OCI-LY3 (cell line): ENCODE measurements at regions not wholly inside any gene's neighbourhood (a gene's known extent, or its start where the extent isn't known, plus 50 kb on each side); places are given as distances from the start of the nearest gene placed in this dataset.

ENCODE experiments used
- H2AFZ ChIP-seq: fragments of 200-600, 300-600 bp; shearing (Covaris generic); 2 replicates; pipeline ENCODE4 v1.6.0; 2014; ENCODE audit warnings: antibody characterized with exemption, low read depth, low read length
- H3K27ac ChIP-seq: fragments of 200-600, 300-600 bp; sonication (generic); 2 replicates; pipeline ENCODE4 v1.5.1; 2014; ENCODE audit warnings: mild to moderate bottlenecking, low read length, moderate library complexity, mixed read lengths
- H3K27me3 ChIP-seq: fragments of 200-600, 300-600 bp; sonication (generic); 2 replicates; pipeline ENCODE4 v1.6.1; 2014; ENCODE audit warnings: low read depth, low read length, mixed read lengths
- H3K36me3 ChIP-seq: fragments of 200-600, 300-600 bp; sonication (generic); replicated peaks from 2 replicates; pipeline ENCODE3; 2014; ENCODE audit warnings: low read depth, low read length, mixed read lengths
- H3K4me1 ChIP-seq: fragments of 300-600, 200-600 bp; sonication (generic); 2 replicates; pipeline ENCODE4 v1.6.1; 2014; ENCODE audit warnings: low read length, mixed read lengths
- H3K4me2 ChIP-seq: fragments of 200-600, 300-600 bp; sonication (generic); 2 replicates; pipeline ENCODE4 v1.6.1; 2014; ENCODE audit warnings: low read length, mixed read lengths
- H3K4me3 ChIP-seq: fragments of 300-600, 200-600 bp; sonication (generic); 2 replicates; pipeline ENCODE4 v1.5.1; 2014; ENCODE audit warnings: antibody characterized with exemption, mild to moderate bottlenecking, low read length, moderate library complexity
- H3K79me2 ChIP-seq: fragments of 300-600, 200-600 bp; shearing (Covaris generic); 2 replicates; pipeline ENCODE4 v1.6.1; 2014; ENCODE audit warnings: mild to moderate bottlenecking, low read length, mixed read lengths
- H3K9ac ChIP-seq: fragments of 300-600, 200-600 bp; shearing (Covaris generic); 2 replicates; pipeline ENCODE4 v1.6.0; 2014; ENCODE audit warnings: mild to moderate bottlenecking, low read length, moderate library complexity
- H3K9me3 ChIP-seq: fragments of 200-600, 300-600 bp; shearing (Covaris generic); 2 replicates; pipeline ENCODE4 v1.6.1; 2014; ENCODE audit warnings: low read length, mixed read lengths; ENCODE audit not compliant: insufficient read depth
- H4K20me1 ChIP-seq: fragments of 200-600, 300-600 bp; sonication (generic); 2 replicates; pipeline ENCODE4 v1.6.1; 2016; ENCODE audit warnings: low read length, mixed read lengths; ENCODE audit not compliant: insufficient read depth
- CTCF ChIP-seq: fragments of 200-600, 300-600 bp; sonication (generic); IDR thresholded peaks from 2 replicates; pipeline ENCODE4 v1.5.1; 2014; ENCODE audit warnings: antibody characterized with exemption, low read length, low read depth
- EZH2phosphoT487 ChIP-seq: fragments of 200-600 bp; shearing (Covaris generic); IDR thresholded peaks from 2 replicates; pipeline ENCODE4 v1.6.1; 2018; ENCODE audit warnings: antibody characterized with exemption, mixed run types, low read depth

GRCh38 chr6:134814076-134814695, 135.7 kb downstream of the ALDH8A1 start:
- H3K4me2 ChIP-seq, result no peak overlapping the region
- H3K9ac ChIP-seq, result no peak overlapping the region
- H3K27ac ChIP-seq, result no peak overlapping the region
- no peaks in the 10 kb centered on the region for H3K79me2 ChIP-seq
- no peaks in the 10 kb centered on the region for H3K27me3 ChIP-seq
- no peak overlapping the region for H3K4me3 ChIP-seq
- no peaks in the 10 kb centered on the region for H3K36me3 ChIP-seq
- no peaks in the 10 kb centered on the region for H3K4me1 ChIP-seq
- no peaks in the 10 kb centered on the region for H4K20me1 ChIP-seq
- no peak overlapping the region for H2AFZ ChIP-seq
- no peaks in the 10 kb centered on the region for H3K9me3 ChIP-seq
- TF ChIP-seq CTCF (no peak), EZH2phosphoT487 (no peak)

GRCh38 chr6:134813146-134813545, 136.8 kb downstream of the ALDH8A1 start:
- Histone ChIP-seq H2AFZ (no peak overlapping the region), H3K4me2 (no peak overlapping the region), H3K9ac (no peak overlapping the region), H3K9me3 (no peaks in the 10 kb centered on the region), H3K79me2 (no peaks in the 10 kb centered on the region), H3K27me3 (no peaks in the 10 kb centered on the region), H4K20me1 (no peaks in the 10 kb centered on the region), H3K27ac (no peak overlapping the region), H3K36me3 (no peaks in the 10 kb centered on the region), H3K4me1 (no peaks in the 10 kb centered on the region), H3K4me3 (no peak overlapping the region)
- TF ChIP-seq EZH2phosphoT487 (no peak), CTCF (no peak)

- no peak overlapping the region for H3K27ac ChIP-seq
- no peaks in the 10 kb centered on the region for H3K27me3 ChIP-seq
Observed at GRCh38 chr6:134810402-134810801, 139.5 kb downstream of the ALDH8A1 start.

GRCh38 chr6:134809130-134809529, 140.8 kb downstream of the ALDH8A1 start:
- no peak overlapping the region for H3K9ac ChIP-seq
- no peaks in the 10 kb centered on the region for H3K36me3 ChIP-seq
- H3K27ac ChIP-seq, result no peak overlapping the region
- H3K9me3 ChIP-seq, result no peaks in the 10 kb centered on the region
- no peaks in the 10 kb centered on the region for H3K4me1 ChIP-seq
- no peak overlapping the region for H2AFZ ChIP-seq
- H3K4me2 ChIP-seq, result no peak overlapping the region
- no peaks in the 10 kb centered on the region for H3K79me2 ChIP-seq
- no peaks in the 10 kb centered on the region for H3K27me3 ChIP-seq
- TF ChIP-seq CTCF (no peak), EZH2phosphoT487 (no peak)
- no peak overlapping the region for H3K4me3 ChIP-seq
- no peaks in the 10 kb centered on the region for H4K20me1 ChIP-seq

More at GRCh38 chr6:134810402-134810801, 139.5 kb downstream of the ALDH8A1 start:
- no peak overlapping the region for H3K4me3 ChIP-seq
- no peaks in the 10 kb centered on the region for H3K79me2 ChIP-seq
- no peaks in the 10 kb centered on the region for H3K9me3 ChIP-seq
- H3K4me1 ChIP-seq, result no peaks in the 10 kb centered on the region
- no peak overlapping the region for H3K9ac ChIP-seq
- no peak overlapping the region for H3K4me2 ChIP-seq
- TF ChIP-seq CTCF (no peak), EZH2phosphoT487 (no peak)
- H3K36me3 ChIP-seq, result no peaks in the 10 kb centered on the region
- H4K20me1 ChIP-seq, result no peaks in the 10 kb centered on the region
- H2AFZ ChIP-seq, result no peak overlapping the region
